Upper lobe of left lung (tissue), 6 donors: ENCODE measurements at regions not wholly inside any gene's neighbourhood (a gene's known extent, or its start where the extent isn't known, plus 50 kb on each side); places are given as distances from the start of the nearest gene placed in this dataset.

Source experiments
- ATAC-seq, 2 donors: fragments of 200-7000 bp; cut with Tn5 transposase; one replicate each; pipeline ENCODE4 v1.9.1; 2022; ENCODE audit warnings: mild to moderate bottlenecking in 2 of 2, moderate library complexity in 2 of 2; ENCODE audit not compliant: low FRiP score in 2 of 2
- DNase-seq, 2 donors: peaks; one replicate each; pipeline ENCODE4 v3.0.0-alpha.2; 2019 to 2020
- H3K27ac ChIP-seq, 4 donors: fragments of 200-600 bp; sonication (generic); one replicate each; pipeline ENCODE4 v1.5.1; 2016 to 2019
- H3K27me3 ChIP-seq, 4 donors: fragments of 200-600 bp; sonication (generic); one replicate each; pipeline ENCODE4 v1.5.1; 2017 to 2019
- H3K36me3 ChIP-seq, 4 donors: fragments of 200-600 bp; sonication (generic); one replicate each; pipeline ENCODE4 v1.5.1; 2016 to 2019
- H3K4me1 ChIP-seq, 4 donors: fragments of 200-600 bp; sonication (generic); one replicate each; pipeline ENCODE4 v1.5.1; 2018 to 2019
- H3K4me3 ChIP-seq, 4 donors: fragments of 200-600 bp; sonication (generic); one replicate each; pipeline ENCODE4 v1.5.1; 2017 to 2019; ENCODE audit warnings: mild to moderate bottlenecking in 2 of 4, moderate library complexity in 1 of 4
- H3K9me3 ChIP-seq, 4 donors: fragments of 200-600 bp; sonication (generic); one replicate each; pipeline ENCODE4 v1.5.1; 2018 to 2019
- CTCF ChIP-seq, 6 experiments: fragments of 450-650 bp in 4 of 6; fragments of 200-600 bp in 2 of 6; sonication (generic) in 2 of 6; IDR thresholded peaks; one replicate each; pipeline ENCODE4 v1.5.1; 2016 to 2019; ENCODE audit warnings: antibody characterized with exemption in 6 of 6
- EP300 ChIP-seq, 4 donors: sonication (generic); formaldehyde crosslinking; IDR thresholded peaks; one replicate each; pipeline ENCODE4 v1.5.1; 2017; ENCODE audit warnings: antibody characterized with exemption in 4 of 4, control low read depth in 2 of 4
- POLR2A ChIP-seq, 4 donors: fragments of 450-650 bp; IDR thresholded peaks; one replicate each; pipeline ENCODE4 v1.5.1; 2016 to 2017; ENCODE audit warnings: antibody characterized with exemption in 4 of 4, mild to moderate bottlenecking in 2 of 4
- POLR2AphosphoS5 ChIP-seq, 2 donors: sonication (generic); formaldehyde crosslinking; IDR thresholded peaks; one replicate each; pipeline ENCODE4 v1.5.1; 2017; ENCODE audit warnings: antibody characterized with exemption in 2 of 2
- WGBS, 2 donors: methylation state at CpG; one replicate each; pipeline ENCODE4 v1.1.5; 2017 to 2018; 5-methylcytosine and 5-hydroxymethylcytosine counted together
- donor health status: DM: no; HTN: no; CAD: no; lungs with moderate emphysema.
- donor health status: DM: no; HTN: yes; CAD: no; lungs with severe emphysema.

- no peaks in the 10 kb centered on the region for H3K4me1 ChIP-seq
- DNase-seq, result no peak
- no peak for TF ChIP-seq POLR2A (IDR thresholded peaks at IDR 0.05)
- no peak for TF ChIP-seq CTCF (IDR thresholded peaks at IDR 0.05)
- no peak for TF ChIP-seq POLR2AphosphoS5 (IDR thresholded peaks at IDR 0.05)
- ATAC-seq, result peak in 1 of 2 donors; percentile 30
- no peaks in the 10 kb centered on the region for H3K36me3 ChIP-seq
- no peaks in the 10 kb centered on the region for H3K27me3 ChIP-seq
- WGBS, 2 donors, result 91 to 94% methylated on average over 7 to 9 of the region's 9 CpGs
- H3K27ac ChIP-seq, result no peak overlapping the region
- no peak overlapping the region for H3K4me3 ChIP-seq
- H3K9me3 ChIP-seq, result no peaks in the 10 kb centered on the region
Observed at GRCh38 chr12:20174528-20175175, 193.7 kb upstream of the PDE3A start.

GRCh38 chr12:20175704-20176388 lies 192.5 kb upstream of the PDE3A start:
- no peak for TF ChIP-seq CTCF (IDR thresholded peaks at IDR 0.05)
- TF ChIP-seq POLR2AphosphoS5 (IDR thresholded peaks at IDR 0.05), result no peak
- TF ChIP-seq EP300 (IDR thresholded peaks at IDR 0.05), result no peak
- TF ChIP-seq POLR2A (IDR thresholded peaks at IDR 0.05), result no peak
- Histone ChIP-seq H3K27ac (no peak overlapping the region), H3K27me3 (no peaks in the 10 kb centered on the region), H3K36me3 (no peaks in the 10 kb centered on the region), H3K4me1 (no peaks in the 10 kb centered on the region), H3K4me3 (no peak overlapping the region), H3K9me3 (no peaks in the 10 kb centered on the region)
- 91 to 92% methylated on average over 3 of the region's 3 CpGs for WGBS, 2 donors
- ATAC-seq, result no peak
- no peak for DNase-seq

GRCh38 chr12:20181416-20182180 lies 186.7 kb upstream of the PDE3A start:
- Histone ChIP-seq H3K36me3 (no peaks in the 10 kb centered on the region), H3K27ac (no peak overlapping the region), H3K4me3 (no peak overlapping the region), H3K4me1 (no peaks in the 10 kb centered on the region), H3K27me3 (no peaks in the 10 kb centered on the region), H3K9me3 (no peaks in the 10 kb centered on the region)
- no peak for ATAC-seq
- DNase-seq, result no peak
- TF ChIP-seq POLR2AphosphoS5 (IDR thresholded peaks at IDR 0.05) (no peak), POLR2A (IDR thresholded peaks at IDR 0.05) (no peak), CTCF (IDR thresholded peaks at IDR 0.05) (no peak), EP300 (IDR thresholded peaks at IDR 0.05) (no peak)
- WGBS, 2 donors, result 71 to 77% methylated on average over 2 of the region's 2 CpGs

GRCh38 chr12:20183563-20183962 lies 184.8 kb upstream of the PDE3A start:
- ATAC-seq, result no peak
- no peaks in the 10 kb centered on the region for H3K9me3 ChIP-seq
- TF ChIP-seq CTCF (IDR thresholded peaks at IDR 0.05) (no peak), POLR2AphosphoS5 (IDR thresholded peaks at IDR 0.05) (no peak), EP300 (IDR thresholded peaks at IDR 0.05) (no peak), POLR2A (IDR thresholded peaks at IDR 0.05) (no peak)
- no peak overlapping the region for H3K27ac ChIP-seq
- 33 to 42% methylated on average over 1 of the region's 1 CpG for WGBS, 2 donors
- DNase-seq, result no peak
- no peaks in the 10 kb centered on the region for H3K27me3 ChIP-seq
- H3K4me1 ChIP-seq, result no peaks in the 10 kb centered on the region
- H3K36me3 ChIP-seq, result no peaks in the 10 kb centered on the region
- H3K4me3 ChIP-seq, result no peak overlapping the region
